Uterus (tissue), 2 donors: ENCODE measurements at regions not wholly inside any gene's neighbourhood (a gene's known extent, or its start where the extent isn't known, plus 50 kb on each side); places are given as distances from the start of the nearest gene placed in this dataset.

Source experiments
- CTCF ChIP-seq, 4 experiments: fragments of 200-600 bp in 2 of 4; fragments of 450-650 bp in 2 of 4; sonication (generic) in 2 of 4; IDR thresholded peaks; one replicate each; pipeline ENCODE4 v1.5.1; 2016 to 2019; ENCODE audit warnings: antibody characterized with exemption in 4 of 4, mild to moderate bottlenecking in 2 of 4, moderate library complexity in 1 of 4
- POLR2A ChIP-seq, 2 donors: fragments of 450-650 bp; IDR thresholded peaks; one replicate each; pipeline ENCODE4 v1.6.1; 2016; ENCODE audit warnings: antibody characterized with exemption in 2 of 2, mild to moderate bottlenecking in 1 of 2, moderate library complexity in 1 of 2

DNA sequence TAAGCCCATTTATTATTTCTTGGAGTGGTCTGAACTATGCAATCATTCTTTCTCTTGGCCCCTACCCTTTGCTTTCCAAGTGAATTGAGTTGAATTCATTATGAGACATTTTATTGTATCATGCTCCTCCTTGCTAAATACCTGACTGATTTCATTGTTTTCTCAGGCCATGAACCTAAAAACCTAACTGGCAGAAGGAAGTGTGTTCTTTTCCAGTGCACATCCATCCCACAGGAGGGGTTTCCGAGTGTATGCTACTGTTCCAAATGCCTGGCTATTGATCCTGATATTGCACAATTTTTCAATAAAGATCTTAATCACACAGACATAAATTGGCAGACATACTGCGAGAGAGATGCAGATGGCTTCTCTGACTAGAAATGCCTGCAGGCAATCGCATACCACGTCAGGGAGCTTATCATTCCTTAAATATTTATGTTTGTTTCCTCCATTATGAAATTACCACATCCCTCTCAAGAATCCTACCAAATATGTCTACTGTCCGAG lies 162.2 kb upstream of the EGLN3 start:
- no peak for TF ChIP-seq POLR2A (IDR thresholded peaks at IDR 0.05)
- no peak for TF ChIP-seq CTCF (IDR thresholded peaks at IDR 0.05)
